ENCODE measurements at regions not wholly inside any gene's neighbourhood (a gene's known extent, or its start where the extent isn't known, plus 50 kb on each side); places are given as distances from the start of the nearest gene placed in this dataset.

GRCh38 chr20:63067266-63067635, 60.5 kb upstream of the BHLHE23 start:
- intact Hi-C loops (cut with DNase I; ENCODE audit: low total_unique reads): no loop called here
- Histone ChIP-seq H3K4me1 (no peaks in the 10 kb centered on the region), H3K9me3 (no peaks in the 10 kb centered on the region), H3K27ac (no peak overlapping the region), H3K4me3 (no peak overlapping the region), H3K27me3 (peaks cover 68% of the 10 kb centered on the region), H3K36me3 (no peaks in the 10 kb centered on the region)
- no peak for DNase-seq
- TF ChIP-seq EP300 (IDR thresholded peaks at IDR 0.05; ENCODE audit: low read depth) (no peak), POLR2A (IDR thresholded peaks at IDR 0.05) (no peak), CTCF (IDR thresholded peaks at IDR 0.05) (no peak)
- 63% methylated on average over 12 of the region's 12 CpGs; no CpG with 5 or more reads in 1 of the 2 donors for WGBS, 2 donors (ENCODE audit: low coverage in 1 of 2)
- in situ Hi-C loops (cut with MboI; ENCODE audit: low pct_ligation_motif_present in 1 of 4, low pct_unique_long_range_greater_than_20kb in 1 of 4, low sequenced_read_pairs in 3 of 4): no loop called here

- in situ Hi-C loops (cut with MboI; ENCODE audit: low pct_ligation_motif_present in 1 of 4, low pct_unique_long_range_greater_than_20kb in 1 of 4, low sequenced_read_pairs in 3 of 4) (no loop called here), intact Hi-C loops (cut with DNase I; ENCODE audit: low total_unique reads) (no loop called here)
- DNase-seq: no peak
- no peak for TF ChIP-seq CTCF (IDR thresholded peaks at IDR 0.05)
- no peak for TF ChIP-seq POLR2AphosphoS5 (IDR thresholded peaks at IDR 0.05)
- no peak for TF ChIP-seq POLR2A (IDR thresholded peaks at IDR 0.05)
- no peak for TF ChIP-seq EP300 (IDR thresholded peaks at IDR 0.05; ENCODE audit: low read depth)
- Histone ChIP-seq H3K36me3 (no peaks in the 10 kb centered on the region), H3K27me3 (peaks cover 62% of the 10 kb centered on the region), H3K27ac (no peak overlapping the region), H3K9me3 (no peaks in the 10 kb centered on the region), H3K4me3 (no peak overlapping the region), H3K4me1 (no peaks in the 10 kb centered on the region)
- WGBS, 2 donors (ENCODE audit: low coverage in 1 of 2): 67 to 68% methylated on average over 3 to 22 of the region's 23 CpGs
Observed at GRCh38 chr20:63066506-63067265, 59.9 kb upstream of the BHLHE23 start.

GRCh38 chr20:63065911-63066310, 59.1 kb upstream of the BHLHE23 start:
- 72 to 84% methylated on average over 5 to 16 of the region's 16 CpGs for WGBS, 2 donors (ENCODE audit: low coverage in 1 of 2)
- Histone ChIP-seq H3K27me3 (peaks cover 55% of the 10 kb centered on the region), H3K4me3 (no peak overlapping the region), H3K27ac (no peak overlapping the region), H3K9me3 (no peaks in the 10 kb centered on the region), H3K36me3 (no peaks in the 10 kb centered on the region), H3K4me1 (no peaks in the 10 kb centered on the region)
- intact Hi-C loops (cut with DNase I; ENCODE audit: low total_unique reads): no loop called here
- TF ChIP-seq EP300 (IDR thresholded peaks at IDR 0.05; ENCODE audit: low read depth): no peak
- TF ChIP-seq CTCF (IDR thresholded peaks at IDR 0.05): no peak
- no peak for TF ChIP-seq POLR2A (IDR thresholded peaks at IDR 0.05)
- TF ChIP-seq POLR2AphosphoS5 (IDR thresholded peaks at IDR 0.05): no peak
- in situ Hi-C loops (cut with MboI; ENCODE audit: low pct_ligation_motif_present in 1 of 4, low pct_unique_long_range_greater_than_20kb in 1 of 4, low sequenced_read_pairs in 3 of 4): no loop called here
- DNase-seq: no peak

GRCh38 chr20:63064745-63065711, 58.3 kb upstream of the BHLHE23 start:
- no peak for TF ChIP-seq EP300 (IDR thresholded peaks at IDR 0.05; ENCODE audit: low read depth)
- no peak for TF ChIP-seq CTCF (IDR thresholded peaks at IDR 0.05)
- no peak for TF ChIP-seq POLR2AphosphoS5 (IDR thresholded peaks at IDR 0.05)
- TF ChIP-seq POLR2A (IDR thresholded peaks at IDR 0.05): no peak
- Histone ChIP-seq H3K27me3 (peaks cover 58% of the 10 kb centered on the region), H3K36me3 (no peaks in the 10 kb centered on the region), H3K4me3 (no peak overlapping the region), H3K4me1 (no peaks in the 10 kb centered on the region), H3K9me3 (no peaks in the 10 kb centered on the region), H3K27ac (no peak overlapping the region)
- DNase-seq: no peak
- intact Hi-C loops (cut with DNase I; ENCODE audit: low total_unique reads): no loop called here
- WGBS, 2 donors (ENCODE audit: low coverage in 1 of 2): 69% methylated on average over 38 of the region's 42 CpGs; no CpG with 5 or more reads in 1 of the 2 donors
- in situ Hi-C loops (cut with MboI; ENCODE audit: low pct_ligation_motif_present in 1 of 4, low pct_unique_long_range_greater_than_20kb in 1 of 4, low sequenced_read_pairs in 3 of 4): no loop called here
